Lower leg skin (tissue), 4 donors: ENCODE measurements at regions not wholly inside any gene's neighbourhood (a gene's known extent, or its start where the extent isn't known, plus 50 kb on each side); places are given as distances from the start of the nearest gene placed in this dataset.

Source experiments
- DNase-seq, 2 donors: peaks; one replicate each; pipeline ENCODE4 v3.0.0-alpha.2; 2019; ENCODE audit warnings: low spot score in 2 of 2
- H3K4me3 ChIP-seq: fragments of 200-600 bp; sonication (generic); 2 replicates; pipeline ENCODE4 v1.5.1; 2017; ENCODE audit warnings: mild to moderate bottlenecking, low read depth; ENCODE audit not compliant: poor library complexity, severe bottlenecking
- POLR2A ChIP-seq, 2 donors: fragments of 450-650 bp; IDR thresholded peaks; one replicate each; pipeline ENCODE4 v1.6.1; 2016 to 2017; ENCODE audit warnings: antibody characterized with exemption in 2 of 2, mild to moderate bottlenecking in 1 of 2, moderate library complexity in 1 of 2
- WGBS, 2 donors: methylation state at CpG; one replicate each; pipeline ENCODE4 v1.1.5; 2018; 5-methylcytosine and 5-hydroxymethylcytosine counted together
- intact Hi-C: fragments of 100-400 bp; cut with DNase I; formaldehyde crosslinking; loops from one replicate; pipeline ENCODE4 v1.15.0; 2023; ENCODE audit warnings: low total_unique reads
- TF ChIP-seq, protein P1 (sequence below), 3 donors: fragments of 450-650 bp; IDR thresholded peaks; one replicate each; pipeline ENCODE4 v1.5.1; 2016; ENCODE audit warnings: antibody characterized with exemption in 3 of 3, mild to moderate bottlenecking in 3 of 3, moderate library complexity in 2 of 3

- TF ChIP-seq, protein P1, sequence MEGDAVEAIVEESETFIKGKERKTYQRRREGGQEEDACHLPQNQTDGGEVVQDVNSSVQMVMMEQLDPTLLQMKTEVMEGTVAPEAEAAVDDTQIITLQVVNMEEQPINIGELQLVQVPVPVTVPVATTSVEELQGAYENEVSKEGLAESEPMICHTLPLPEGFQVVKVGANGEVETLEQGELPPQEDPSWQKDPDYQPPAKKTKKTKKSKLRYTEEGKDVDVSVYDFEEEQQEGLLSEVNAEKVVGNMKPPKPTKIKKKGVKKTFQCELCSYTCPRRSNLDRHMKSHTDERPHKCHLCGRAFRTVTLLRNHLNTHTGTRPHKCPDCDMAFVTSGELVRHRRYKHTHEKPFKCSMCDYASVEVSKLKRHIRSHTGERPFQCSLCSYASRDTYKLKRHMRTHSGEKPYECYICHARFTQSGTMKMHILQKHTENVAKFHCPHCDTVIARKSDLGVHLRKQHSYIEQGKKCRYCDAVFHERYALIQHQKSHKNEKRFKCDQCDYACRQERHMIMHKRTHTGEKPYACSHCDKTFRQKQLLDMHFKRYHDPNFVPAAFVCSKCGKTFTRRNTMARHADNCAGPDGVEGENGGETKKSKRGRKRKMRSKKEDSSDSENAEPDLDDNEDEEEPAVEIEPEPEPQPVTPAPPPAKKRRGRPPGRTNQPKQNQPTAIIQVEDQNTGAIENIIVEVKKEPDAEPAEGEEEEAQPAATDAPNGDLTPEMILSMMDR (IDR thresholded peaks at IDR 0.05): no peak
- TF ChIP-seq POLR2A (IDR thresholded peaks at IDR 0.05): no peak
- no peak overlapping the region for H3K4me3 ChIP-seq
- intact Hi-C loops: no loop called here
- DNase-seq: no peak
- WGBS, 2 donors: 82 to 89% methylated on average over 4 of the region's 4 CpGs
These were observed 151.4 kb upstream of the TMCC3 start for GRCh38 chr12:94801745-94802144.

DNA sequence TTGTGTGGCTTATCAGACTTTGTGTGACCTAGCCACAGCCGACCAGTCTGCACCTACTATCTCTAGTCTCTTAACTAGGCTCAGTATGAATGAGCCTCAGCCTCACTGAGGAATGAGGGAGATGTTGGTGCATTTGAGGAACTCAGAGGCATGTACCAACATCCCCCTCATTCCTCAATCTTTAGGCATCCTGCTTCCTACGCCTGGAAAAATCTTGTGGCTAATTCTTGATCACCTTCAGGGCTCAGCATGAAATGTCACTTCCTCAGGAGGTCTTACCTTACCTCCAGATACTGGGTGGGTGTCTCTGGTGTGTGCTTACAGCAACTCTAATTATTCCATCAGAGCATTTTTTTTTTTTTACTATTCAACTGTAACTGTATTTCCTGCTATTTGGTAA lies 148.8 kb upstream of the TMCC3 start:
- no peak for DNase-seq
- no peak overlapping the region for H3K4me3 ChIP-seq
- TF ChIP-seq, protein P1 (IDR thresholded peaks at IDR 0.05): no peak
- TF ChIP-seq POLR2A (IDR thresholded peaks at IDR 0.05): no peak
- 73 to 85% methylated on average over 2 of the region's 2 CpGs for WGBS, 2 donors
- intact Hi-C loops: no loop called here

DNA sequence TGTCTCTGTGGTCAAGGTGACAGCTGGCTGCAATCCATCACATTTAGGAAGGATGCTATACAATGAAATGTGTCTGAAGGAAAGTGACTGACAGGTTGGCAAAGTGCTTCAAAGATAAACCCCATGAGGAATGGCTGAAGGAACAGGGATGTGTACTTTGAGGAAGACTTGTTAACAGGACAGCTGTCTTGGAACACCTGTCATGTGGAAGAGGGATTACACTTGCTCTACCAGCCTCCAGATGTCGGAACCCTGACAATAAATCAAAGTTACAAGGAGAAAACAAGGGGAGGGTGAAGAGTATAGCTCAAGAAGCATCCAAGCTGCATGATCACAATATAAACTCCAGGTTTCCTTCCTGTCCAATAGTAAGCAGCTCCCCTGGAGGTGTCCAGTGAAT lies 147.8 kb upstream of the TMCC3 start:
- no peak overlapping the region for H3K4me3 ChIP-seq
- intact Hi-C loops: no loop called here
- TF ChIP-seq POLR2A (IDR thresholded peaks at IDR 0.05): no peak
- TF ChIP-seq, protein P1 (IDR thresholded peaks at IDR 0.05): no peak
- WGBS, 2 donors: 33 to 46% methylated on average over 1 of the region's 1 CpG
- DNase-seq: no peak

GRCh38 chr12:94795520-94795919 lies 145.2 kb upstream of the TMCC3 start:
- 75 to 78% methylated on average over 9 of the region's 9 CpGs for WGBS, 2 donors
- intact Hi-C loops: no loop called here

DNA sequence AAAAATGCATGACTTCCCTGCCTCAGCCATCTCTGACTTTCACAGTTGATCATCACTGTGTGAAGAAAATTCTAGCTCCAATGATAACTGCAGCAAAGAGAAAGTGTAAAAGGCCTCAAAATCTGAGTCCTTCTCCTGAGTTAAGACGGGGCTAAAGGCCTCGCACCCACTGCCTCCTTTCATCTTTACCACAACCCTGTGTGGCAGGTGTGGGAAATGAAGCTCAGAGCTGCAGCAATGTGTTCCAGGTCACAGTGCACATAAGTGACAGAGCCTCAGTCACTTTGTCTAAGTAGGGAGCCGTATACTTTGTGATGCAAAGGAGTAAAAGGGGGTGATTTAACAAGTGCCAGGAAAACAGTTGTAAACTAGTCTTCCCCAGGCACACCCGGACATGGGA lies 144.7 kb upstream of the TMCC3 start:
- H3K4me3 ChIP-seq: no peak overlapping the region
- TF ChIP-seq POLR2A (IDR thresholded peaks at IDR 0.05): no peak
- TF ChIP-seq, protein P1 (IDR thresholded peaks at IDR 0.05): no peak
- intact Hi-C loops: no loop called here
- no peak for DNase-seq
- 76 to 81% methylated on average over 4 of the region's 4 CpGs for WGBS, 2 donors

More at GRCh38 chr12:94795520-94795919, 145.2 kb upstream of the TMCC3 start:
- DNase-seq: no peak
- TF ChIP-seq, protein P1 (IDR thresholded peaks at IDR 0.05): no peak
- TF ChIP-seq POLR2A (IDR thresholded peaks at IDR 0.05): no peak
- H3K4me3 ChIP-seq: no peak overlapping the region

- intact Hi-C loops: no loop called here
- no peak for DNase-seq
- no peak for TF ChIP-seq POLR2A (IDR thresholded peaks at IDR 0.05)
- TF ChIP-seq, protein P1 (IDR thresholded peaks at IDR 0.05): no peak
- 53 to 65% methylated on average over 10 of the region's 10 CpGs for WGBS, 2 donors
- no peak overlapping the region for H3K4me3 ChIP-seq
These were observed 142.8 kb upstream of the TMCC3 start for GRCh38 chr12:94793191-94793595.
